ENCODE measurements at regions not wholly inside any gene's neighbourhood (a gene's known extent, or its start where the extent isn't known, plus 50 kb on each side); places are given as distances from the start of the nearest gene placed in this dataset.
A peak's percentile ranks its signal among the peaks of the same experiment; 100 is the strongest.
"Not testable (repeated sequence)": the region's sequence is repeated elsewhere in the genome, so short reads cannot be mapped to it uniquely, and the experiment has no call there.

- DNase-seq (ENCODE audit: low spot score): no peak
Measured at GRCh38 chr5:44543511-44543910, 154.3 kb upstream of the FGF10 start.

- peak; percentile 6 for DNase-seq (ENCODE audit: low spot score)
Measured at GRCh38 chr5:44542470-44542869, 153.2 kb upstream of the FGF10 start.

GRCh38 chr5:44539602-44539919 lies 150.3 kb upstream of the FGF10 start:
- DNase-seq (ENCODE audit: low spot score): no peak

- peak; percentile 55 for DNase-seq (ENCODE audit: low spot score)
Measured at GRCh38 chr5:44538797-44539601, 149.8 kb upstream of the FGF10 start.

DNA sequence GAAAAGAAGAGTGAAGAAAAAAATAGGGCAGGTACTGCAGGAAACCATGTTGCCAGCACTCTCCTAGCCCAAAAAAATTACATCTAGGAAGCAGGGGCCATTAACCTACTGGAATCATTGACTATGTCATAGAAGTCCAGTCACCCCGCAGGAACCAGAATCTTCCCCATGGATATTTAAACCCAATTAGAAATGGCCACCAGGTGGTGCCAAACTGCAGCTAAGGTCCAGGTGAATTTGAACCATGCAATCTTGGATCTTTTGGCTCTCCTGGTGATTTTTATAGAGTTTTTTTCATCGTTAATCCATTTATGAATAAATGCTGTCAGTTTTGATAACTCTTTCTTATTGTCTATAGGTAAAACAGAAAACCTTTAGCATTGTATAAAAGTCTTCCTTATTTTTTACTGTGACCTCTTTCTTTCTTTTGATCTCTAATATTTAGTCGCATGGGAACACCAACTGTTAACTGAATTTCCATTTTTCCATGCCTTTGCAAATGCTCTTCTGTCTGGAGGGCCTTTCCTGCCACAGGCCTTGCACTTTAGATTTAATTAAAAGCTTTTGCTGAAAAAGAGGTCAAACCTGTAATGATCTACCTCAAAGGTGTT lies 147.5 kb upstream of the FGF10 start:
- no peak for DNase-seq (ENCODE audit: low spot score)

- no peak for DNase-seq (ENCODE audit: low spot score)
Measured at GRCh38 chr5:44535621-44536020, 146.4 kb upstream of the FGF10 start.

DNA sequence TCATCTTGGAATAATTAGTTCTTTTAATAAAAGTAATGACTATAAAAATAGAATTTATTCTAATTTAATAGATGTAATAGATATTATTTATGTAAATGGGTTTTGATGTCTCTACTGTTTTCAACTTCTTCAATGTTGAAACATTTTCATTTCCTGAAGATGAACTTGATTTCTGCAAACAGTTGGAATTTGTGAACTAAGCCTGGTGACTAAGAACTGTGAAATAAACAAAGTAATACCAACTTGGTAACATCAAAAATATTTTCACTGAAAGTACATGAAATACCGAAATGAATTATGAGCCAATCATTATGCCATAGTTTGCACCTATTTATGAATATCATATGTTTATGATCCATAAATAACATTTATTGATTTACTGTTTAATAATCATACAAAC lies 143.8 kb upstream of the FGF10 start:
- no peak for DNase-seq (ENCODE audit: low spot score)

DNA sequence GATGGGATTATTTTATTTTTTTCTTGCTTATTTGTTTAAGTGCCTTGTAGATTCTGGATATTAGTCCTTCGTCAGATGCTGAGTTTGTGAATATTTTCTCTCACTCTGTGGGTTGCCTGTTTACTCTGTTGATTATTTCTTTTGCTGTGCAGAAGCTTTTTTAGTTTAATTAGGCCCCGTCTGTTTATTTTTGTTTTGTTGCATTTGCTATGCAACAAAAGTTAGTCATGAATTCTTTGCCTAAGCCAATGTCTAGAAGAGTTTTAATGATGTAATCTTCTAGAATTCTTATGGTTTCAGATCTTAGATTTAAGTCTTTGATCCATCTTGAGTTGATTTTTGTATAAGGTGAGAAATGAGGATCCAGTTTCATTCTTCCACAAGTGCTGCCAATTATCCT lies 142.5 kb upstream of the FGF10 start:
- not testable (repeated sequence) for DNase-seq (ENCODE audit: low spot score)

GRCh38 chr5:44530783-44531182 lies 141.6 kb upstream of the FGF10 start:
- not testable (repeated sequence) for DNase-seq (ENCODE audit: low spot score)

DNA sequence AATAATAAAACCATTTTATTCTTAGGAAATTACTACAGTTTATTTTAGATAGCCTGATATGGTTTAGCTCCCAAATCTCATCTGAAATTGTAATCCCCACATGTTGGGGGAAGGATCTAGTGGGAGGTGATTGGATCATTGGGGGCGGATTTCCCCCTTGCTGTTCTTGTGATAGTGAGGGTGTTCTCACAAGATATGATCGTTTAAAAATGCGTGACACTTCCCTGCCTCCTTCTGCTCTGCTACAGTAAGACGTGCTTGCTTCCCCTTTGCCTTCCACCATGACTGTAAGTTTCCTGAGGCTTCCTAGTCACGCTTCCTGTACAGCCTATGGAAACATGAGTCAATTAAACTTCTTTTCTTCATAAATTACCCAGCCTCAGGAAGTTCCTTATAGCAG lies 122.4 kb upstream of the FGF10 start:
- no peak for DNase-seq (ENCODE audit: low spot score)

DNA sequence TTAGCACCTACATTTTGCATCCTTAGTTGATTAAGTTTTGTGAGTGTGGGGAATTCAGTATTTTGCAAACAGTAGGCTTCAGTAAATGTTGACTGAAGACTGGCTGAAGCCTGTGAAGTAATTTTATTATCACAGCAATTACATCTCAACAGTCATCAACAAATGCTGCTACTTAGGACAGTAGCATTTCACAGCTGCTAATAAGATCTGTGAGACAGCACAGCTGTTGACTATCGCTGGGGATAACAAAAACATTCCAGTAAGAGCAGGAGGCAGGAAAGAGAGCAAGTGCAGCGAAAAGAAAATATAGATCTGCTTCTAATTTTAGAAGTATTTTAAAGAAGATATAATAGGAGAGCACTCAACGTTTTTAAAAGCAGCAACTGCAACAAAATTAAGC lies 117.3 kb upstream of the FGF10 start:
- no peak for DNase-seq (ENCODE audit: low spot score)

- no peak for DNase-seq (ENCODE audit: low spot score)
Measured at GRCh38 chr5:44499381-44499780, 110.2 kb upstream of the FGF10 start.

- DNase-seq (ENCODE audit: low spot score): no peak
Measured at GRCh38 chr5:44497606-44498005, 108.4 kb upstream of the FGF10 start.

DNA sequence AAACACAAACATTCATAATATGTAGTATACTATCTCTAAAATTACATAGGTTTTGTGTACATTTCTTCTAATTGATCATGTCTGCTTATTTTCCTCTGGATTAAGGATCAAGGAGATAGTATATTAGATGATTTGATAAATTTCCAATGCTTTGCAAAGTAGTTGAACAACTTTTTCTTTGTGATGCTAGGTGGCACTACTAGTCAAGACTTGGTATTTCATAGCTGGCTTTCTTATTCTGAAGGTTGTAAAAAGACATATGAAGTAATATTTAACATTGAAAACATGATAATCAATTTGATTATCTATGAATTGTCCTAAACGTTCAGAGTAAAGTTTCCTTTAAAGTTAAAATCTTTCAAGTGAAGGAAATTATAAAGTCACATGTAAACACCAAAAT lies 106.1 kb upstream of the FGF10 start:
- DNase-seq (ENCODE audit: low spot score): no peak

- DNase-seq (ENCODE audit: low spot score): no peak
Measured at GRCh38 chr5:44489759-44490158, 100.5 kb upstream of the FGF10 start.

DNA sequence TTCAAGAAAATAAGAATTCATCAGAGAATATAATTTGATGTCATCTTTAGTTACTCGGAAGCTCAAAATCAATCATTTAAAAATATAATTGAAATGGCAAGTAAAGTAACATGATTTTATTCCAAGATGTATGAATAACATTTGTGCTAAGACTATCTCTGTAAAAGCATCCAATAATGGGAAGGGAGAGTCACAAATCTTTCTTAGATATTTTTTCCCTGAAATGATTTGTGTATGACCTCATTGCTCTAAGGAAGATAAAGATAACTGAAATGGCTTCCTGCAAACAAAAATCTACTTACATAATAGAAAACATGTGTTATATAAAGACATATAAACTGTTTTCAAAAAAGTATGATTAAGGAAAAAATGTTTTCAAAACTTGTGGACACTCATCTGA lies 97.4 kb upstream of the FGF10 start:
- DNase-seq (ENCODE audit: low spot score): no peak

GRCh38 chr5:44454002-44454401 lies 64.8 kb upstream of the FGF10 start:
- DNase-seq (ENCODE audit: low spot score): no peak

DNA sequence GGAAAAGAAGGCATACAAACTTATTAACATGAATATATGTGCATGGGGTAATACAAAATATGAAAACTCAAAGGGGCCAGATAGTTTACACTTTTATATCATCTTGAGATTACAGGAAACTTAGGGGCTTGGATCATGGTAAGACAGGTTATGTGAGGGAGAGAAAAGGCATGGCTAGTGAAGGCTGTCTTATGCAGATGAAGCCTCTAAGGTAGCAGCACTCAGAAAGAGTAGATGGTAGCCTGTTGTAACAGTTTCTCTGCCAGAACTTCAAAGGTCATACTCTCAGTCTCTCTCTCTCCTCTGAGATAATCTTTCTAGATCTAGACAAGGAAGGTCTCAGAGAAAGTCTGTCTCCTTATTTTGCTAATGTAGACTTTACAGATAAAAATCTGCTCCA lies 57.2 kb upstream of the FGF10 start:
- DNase-seq (ENCODE audit: low spot score): no peak

DNA sequence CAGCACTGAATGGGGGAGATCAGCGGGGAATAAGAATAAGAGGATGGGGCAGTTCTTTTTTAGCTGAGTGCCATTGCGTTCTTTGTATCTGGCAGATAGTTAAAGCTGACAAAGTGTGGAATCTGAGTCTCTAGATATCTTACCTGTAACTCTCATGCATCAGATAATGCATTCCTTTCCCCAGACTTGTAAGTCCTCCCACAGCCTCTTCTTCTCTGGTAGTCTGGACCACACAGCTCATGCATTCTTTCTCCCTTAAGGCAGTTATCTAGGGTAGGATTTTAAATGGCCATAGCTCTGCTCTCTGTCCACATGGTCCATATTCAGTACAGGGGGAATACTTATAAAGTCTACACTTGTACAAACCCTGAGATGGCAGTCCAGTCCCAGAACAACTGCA lies 54.0 kb upstream of the FGF10 start:
- DNase-seq (ENCODE audit: low spot score): no peak

DNA sequence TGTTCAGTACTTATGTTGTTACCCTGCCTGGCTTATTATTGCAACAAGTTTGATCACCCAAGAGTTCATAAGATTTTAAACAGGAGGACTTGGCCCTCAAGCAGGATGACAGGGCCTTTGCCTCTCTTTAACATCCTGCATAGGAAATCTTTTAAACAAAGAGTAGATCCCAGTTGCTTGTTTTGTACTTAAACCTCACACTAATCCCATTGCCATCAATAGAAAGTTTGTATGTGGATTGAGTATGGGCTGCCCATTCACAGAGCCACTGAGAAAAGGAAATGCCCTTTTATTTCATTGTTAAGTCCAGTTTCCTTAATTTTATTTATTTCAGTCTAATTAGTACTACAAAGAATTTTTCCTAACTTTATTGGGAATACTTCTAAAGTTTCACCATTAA lies 52.2 kb upstream of the FGF10 start:
- no peak for DNase-seq (ENCODE audit: low spot score)

DNA sequence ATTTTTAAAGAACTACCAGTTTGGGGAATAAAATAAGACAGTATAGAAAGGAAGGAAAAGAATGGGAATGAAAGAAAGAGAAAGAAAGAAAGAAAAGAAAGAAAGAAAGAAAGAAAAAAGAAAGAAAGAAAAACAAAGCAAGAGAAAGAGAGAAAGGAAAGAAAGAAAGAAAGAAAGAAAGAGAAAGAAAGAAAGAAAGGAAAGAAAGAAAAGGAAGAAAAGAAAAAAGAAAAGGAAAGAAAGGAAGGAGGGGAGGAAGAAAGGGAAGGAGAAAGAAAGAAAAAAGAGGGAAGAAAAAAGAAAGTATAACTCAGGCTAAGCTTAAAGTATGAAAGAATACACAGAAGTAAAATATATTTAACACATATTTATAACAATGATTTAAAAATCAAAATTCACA lies 51.0 kb upstream of the FGF10 start:
- no peak for DNase-seq (ENCODE audit: low spot score)
